Nephron progenitor cell (in vitro differentiated cells): ENCODE measurements at regions not wholly inside any gene's neighbourhood (a gene's known extent, or its start where the extent isn't known, plus 50 kb on each side); places are given as distances from the start of the nearest gene placed in this dataset.

ENCODE experiments used
- DNase-seq: peaks from one replicate; pipeline ENCODE4 v3.0.0; 2021
- H3K27ac Mint-ChIP-seq: 2 replicates; pipeline ENCODE4 v1.8.0; 2021; ENCODE audit warnings: mild to moderate bottlenecking, moderate library complexity, mixed read lengths
- H3K27me3 Mint-ChIP-seq: 2 replicates; pipeline ENCODE4 v1.8.0; 2021; ENCODE audit warnings: mild to moderate bottlenecking, low read depth, mixed read lengths; ENCODE audit not compliant: poor library complexity
- H3K36me3 Mint-ChIP-seq: 2 replicates; pipeline ENCODE4 v1.8.0; 2021; ENCODE audit warnings: low read depth, mixed read lengths
- H3K4me1 Mint-ChIP-seq: 2 replicates; pipeline ENCODE4 v1.8.0; 2021; ENCODE audit warnings: mixed read lengths
- H3K4me3 Mint-ChIP-seq: 2 replicates; pipeline ENCODE4 v1.8.0; 2021; ENCODE audit warnings: mild to moderate bottlenecking, moderate library complexity, mixed read lengths
- H3K9me3 Mint-ChIP-seq: 2 replicates; pipeline ENCODE4 v1.8.0; 2021; ENCODE audit warnings: mild to moderate bottlenecking, moderate library complexity, mixed read lengths
- CTCF ChIP-seq: fragments of 200-600 bp; sonication (generic); IDR thresholded peaks from 2 replicates; pipeline ENCODE4 v1.5.0; 2021; ENCODE audit warnings: antibody characterized with exemption

GRCh38 chr10:78302989-78303854, 269.6 kb downstream of the RPS24 start:
- Mint-ChIP-seq H3K36me3 (no peaks in the 10 kb centered on the region), H3K9me3 (peaks cover 15% of the 10 kb centered on the region), H3K27ac (peak overlapping the region; percentile 58), H3K4me1 (peaks cover 48% of the 10 kb centered on the region), H3K4me3 (peak overlapping the region; percentile 81), H3K27me3 (peaks cover 4% of the 10 kb centered on the region)
- TF ChIP-seq CTCF: peak; percentile 73
- peak; percentile 99 for DNase-seq

GRCh38 chr10:78304091-78305045, 270.7 kb downstream of the RPS24 start:
- peaks cover 4% of the 10 kb centered on the region for H3K27me3 Mint-ChIP-seq
- DNase-seq: no peak
- no peak overlapping the region for H3K4me3 Mint-ChIP-seq

GRCh38 chr10:78305311-78305710, 271.6 kb downstream of the RPS24 start:
- Mint-ChIP-seq H3K4me1 (peaks cover 43% of the 10 kb centered on the region), H3K4me3 (no peak overlapping the region), H3K27me3 (no peaks in the 10 kb centered on the region), H3K9me3 (peaks cover 13% of the 10 kb centered on the region), H3K36me3 (no peaks in the 10 kb centered on the region), H3K27ac (no peak overlapping the region)
- no peak for DNase-seq
- no peak for TF ChIP-seq CTCF

More at GRCh38 chr10:78304091-78305045, 270.7 kb downstream of the RPS24 start:
- peaks cover 13% of the 10 kb centered on the region for H3K9me3 Mint-ChIP-seq
- no peaks in the 10 kb centered on the region for H3K36me3 Mint-ChIP-seq
- peaks cover 43% of the 10 kb centered on the region for H3K4me1 Mint-ChIP-seq
- H3K27ac Mint-ChIP-seq: no peak overlapping the region
- TF ChIP-seq CTCF: no peak

- no peak overlapping the region for H3K27ac Mint-ChIP-seq
- TF ChIP-seq CTCF: no peak
These were observed 272.7 kb downstream of the RPS24 start for GRCh38 chr10:78306358-78306757.

GRCh38 chr10:78307576-78307975, 273.9 kb downstream of the RPS24 start:
- no peak for DNase-seq
- TF ChIP-seq CTCF: no peak
- no peak overlapping the region for H3K4me3 Mint-ChIP-seq
- no peak overlapping the region for H3K27ac Mint-ChIP-seq
- no peaks in the 10 kb centered on the region for H3K36me3 Mint-ChIP-seq
- H3K4me1 Mint-ChIP-seq: peaks cover 37% of the 10 kb centered on the region
- peaks cover 13% of the 10 kb centered on the region for H3K9me3 Mint-ChIP-seq
- H3K27me3 Mint-ChIP-seq: peaks cover 2% of the 10 kb centered on the region

More at GRCh38 chr10:78306358-78306757, 272.7 kb downstream of the RPS24 start:
- Mint-ChIP-seq H3K4me3 (no peak overlapping the region), H3K4me1 (peaks cover 40% of the 10 kb centered on the region), H3K9me3 (peaks cover 13% of the 10 kb centered on the region), H3K36me3 (no peaks in the 10 kb centered on the region), H3K27me3 (no peaks in the 10 kb centered on the region)
- no peak for DNase-seq
